Parathyroid adenoma (tissue), 2 donors: ENCODE measurements at regions not wholly inside any gene's neighbourhood (a gene's known extent, or its start where the extent isn't known, plus 50 kb on each side); places are given as distances from the start of the nearest gene placed in this dataset.

ENCODE experiments used
- H2AFZ ChIP-seq: fragments of 300-600 bp; sonication (generic); one replicate; pipeline ENCODE4 v1.7.0; 2017; ENCODE audit warnings: antibody characterized with exemption, mild to moderate bottlenecking
- H3K27ac ChIP-seq: fragments of 300-600 bp; sonication (generic); one replicate; pipeline ENCODE4 v1.7.0; 2017
- H3K27me3 ChIP-seq: fragments of 300-600 bp; sonication (generic); one replicate; pipeline ENCODE4 v1.7.0; 2017; ENCODE audit warnings: low read length; ENCODE audit not compliant: control insufficient read depth, insufficient read depth
- H3K36me3 ChIP-seq: fragments of 300-600 bp; sonication (generic); one replicate; pipeline ENCODE4 v1.7.0; 2017; ENCODE audit warnings: low read length; ENCODE audit not compliant: control insufficient read depth, insufficient read depth
- H3K4me1 ChIP-seq: fragments of 300-600 bp; sonication (generic); one replicate; pipeline ENCODE4 v1.7.0; 2017; ENCODE audit warnings: control low read depth
- H3K4me2 ChIP-seq: fragments of 300-600 bp; sonication (generic); one replicate; pipeline ENCODE4 v1.7.0; 2017; ENCODE audit warnings: low read length
- H3K4me3 ChIP-seq: fragments of 300-600 bp; sonication (generic); one replicate; pipeline ENCODE4 v1.7.0; 2017; ENCODE audit warnings: low read depth, low read length
- H3K79me2 ChIP-seq: fragments of 300-600 bp; sonication (generic); one replicate; pipeline ENCODE4 v1.7.0; 2017; ENCODE audit warnings: control low read depth
- H3K9ac ChIP-seq: fragments of 300-600 bp; sonication (generic); one replicate; pipeline ENCODE4 v1.7.0; 2017; ENCODE audit warnings: mild to moderate bottlenecking
- H3K9me3 ChIP-seq: fragments of 300-600 bp; sonication (generic); one replicate; pipeline ENCODE4 v1.7.0; 2017; ENCODE audit warnings: low read length; ENCODE audit not compliant: control insufficient read depth
- TF ChIP-seq, protein P1 (sequence below): fragments of 300-600 bp; sonication (generic); IDR thresholded peaks from one replicate; pipeline ENCODE4 v1.7.0; 2017; ENCODE audit warnings: antibody characterized with exemption, mild to moderate bottlenecking
- donor health status: primary hyperparathyroidism.

DNA sequence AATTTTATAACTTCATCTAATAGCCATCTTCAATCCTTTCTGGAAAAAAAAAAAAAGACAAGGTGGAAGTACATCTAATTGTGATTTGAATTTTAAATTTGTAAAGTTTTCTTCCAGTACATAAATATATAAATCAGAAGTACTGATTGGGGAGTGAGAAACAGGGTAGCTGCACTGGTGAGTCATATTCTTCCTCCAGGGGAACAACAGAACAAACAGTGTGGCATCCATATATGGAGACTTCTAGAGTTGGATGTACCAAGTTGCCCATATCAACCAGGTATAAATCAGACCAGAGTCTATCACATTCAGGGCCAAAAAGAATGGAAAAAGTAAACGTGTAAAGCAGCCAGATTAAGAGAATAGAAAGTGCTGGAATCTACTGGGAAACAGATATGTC, 66.0 kb upstream of the NRIP1 start:
- no peaks in the 10 kb centered on the region for H3K4me1 ChIP-seq
- H3K9ac ChIP-seq, result no peak overlapping the region
- no peak overlapping the region for H3K27ac ChIP-seq
- no peak overlapping the region for H2AFZ ChIP-seq
- no peaks in the 10 kb centered on the region for H3K36me3 ChIP-seq
- no peaks in the 10 kb centered on the region for H3K79me2 ChIP-seq
- no peaks in the 10 kb centered on the region for H3K27me3 ChIP-seq
- no peak overlapping the region for H3K4me3 ChIP-seq
- TF ChIP-seq, protein P1, sequence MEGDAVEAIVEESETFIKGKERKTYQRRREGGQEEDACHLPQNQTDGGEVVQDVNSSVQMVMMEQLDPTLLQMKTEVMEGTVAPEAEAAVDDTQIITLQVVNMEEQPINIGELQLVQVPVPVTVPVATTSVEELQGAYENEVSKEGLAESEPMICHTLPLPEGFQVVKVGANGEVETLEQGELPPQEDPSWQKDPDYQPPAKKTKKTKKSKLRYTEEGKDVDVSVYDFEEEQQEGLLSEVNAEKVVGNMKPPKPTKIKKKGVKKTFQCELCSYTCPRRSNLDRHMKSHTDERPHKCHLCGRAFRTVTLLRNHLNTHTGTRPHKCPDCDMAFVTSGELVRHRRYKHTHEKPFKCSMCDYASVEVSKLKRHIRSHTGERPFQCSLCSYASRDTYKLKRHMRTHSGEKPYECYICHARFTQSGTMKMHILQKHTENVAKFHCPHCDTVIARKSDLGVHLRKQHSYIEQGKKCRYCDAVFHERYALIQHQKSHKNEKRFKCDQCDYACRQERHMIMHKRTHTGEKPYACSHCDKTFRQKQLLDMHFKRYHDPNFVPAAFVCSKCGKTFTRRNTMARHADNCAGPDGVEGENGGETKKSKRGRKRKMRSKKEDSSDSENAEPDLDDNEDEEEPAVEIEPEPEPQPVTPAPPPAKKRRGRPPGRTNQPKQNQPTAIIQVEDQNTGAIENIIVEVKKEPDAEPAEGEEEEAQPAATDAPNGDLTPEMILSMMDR, result no peak
- no peak overlapping the region for H3K4me2 ChIP-seq
- no peaks in the 10 kb centered on the region for H3K9me3 ChIP-seq

DNA sequence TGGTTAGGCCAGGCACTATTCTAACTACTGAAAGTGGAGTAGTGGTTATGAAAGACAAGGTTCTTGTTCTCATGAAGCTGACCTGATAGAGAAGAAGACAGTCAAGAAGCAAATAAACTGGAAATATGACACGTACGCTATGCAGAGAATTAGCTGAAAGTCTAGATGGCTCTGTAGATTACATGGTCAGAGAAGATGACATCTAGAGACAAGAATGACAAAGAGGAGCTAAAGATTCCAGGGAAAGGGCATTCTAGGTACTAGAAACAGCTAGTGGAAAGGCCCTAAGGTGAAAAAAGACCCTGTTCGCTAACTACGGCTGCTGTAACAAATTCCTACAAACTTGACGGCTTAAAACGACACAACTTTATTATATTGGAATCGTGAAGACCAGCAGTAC, 68.0 kb upstream of the NRIP1 start:
- H3K27ac ChIP-seq, result no peak overlapping the region
- H3K9ac ChIP-seq, result no peak overlapping the region
- H3K4me1 ChIP-seq, result no peaks in the 10 kb centered on the region
- H3K79me2 ChIP-seq, result no peaks in the 10 kb centered on the region
- TF ChIP-seq, protein P1, result no peak
- H3K27me3 ChIP-seq, result no peaks in the 10 kb centered on the region
- H3K9me3 ChIP-seq, result no peaks in the 10 kb centered on the region
- no peak overlapping the region for H3K4me3 ChIP-seq
- H3K4me2 ChIP-seq, result no peak overlapping the region
- no peak overlapping the region for H2AFZ ChIP-seq
- no peaks in the 10 kb centered on the region for H3K36me3 ChIP-seq

DNA sequence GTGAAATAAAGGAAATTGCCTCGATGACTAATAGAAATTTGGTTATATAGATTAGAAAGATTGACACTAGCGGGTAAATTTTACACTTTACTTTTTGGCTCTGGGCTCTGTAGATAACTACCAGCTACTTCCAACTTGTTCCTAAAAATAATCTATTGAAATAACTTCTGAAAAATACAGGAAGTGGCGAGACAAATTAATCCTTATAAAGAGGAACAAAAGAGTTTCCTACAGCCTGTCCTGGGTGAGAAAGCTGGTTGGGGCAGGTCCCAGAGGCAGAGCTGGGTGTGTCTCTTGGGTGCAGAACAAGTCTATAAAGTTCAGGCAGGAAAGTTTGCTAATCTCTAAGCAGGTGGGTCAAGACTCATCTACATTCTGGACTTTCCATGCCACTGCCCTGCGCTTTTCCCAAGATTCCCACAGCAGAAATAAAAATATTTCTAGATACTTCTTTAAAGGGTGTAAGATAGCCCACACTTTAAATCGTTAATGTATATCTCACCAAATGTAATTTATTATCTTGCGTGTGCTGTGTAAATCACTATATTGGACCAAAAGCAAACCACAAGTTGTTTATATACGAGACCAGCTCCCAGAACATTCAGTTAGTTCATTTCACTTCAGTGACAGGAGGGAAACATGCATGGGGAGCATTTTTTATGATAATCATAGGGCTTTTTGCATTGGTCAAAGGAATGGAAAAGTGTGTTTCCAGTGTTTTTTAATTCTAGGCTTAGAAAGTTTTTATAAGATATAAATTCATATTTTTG, 70.1 kb upstream of the NRIP1 start:
- TF ChIP-seq, protein P1, result no peak
- Histone ChIP-seq H3K9ac (no peak overlapping the region), H3K27ac (no peak overlapping the region), H3K79me2 (no peaks in the 10 kb centered on the region), H3K27me3 (peaks cover 2% of the 10 kb centered on the region), H3K9me3 (no peaks in the 10 kb centered on the region), H2AFZ (no peak overlapping the region), H3K36me3 (no peaks in the 10 kb centered on the region), H3K4me1 (no peaks in the 10 kb centered on the region), H3K4me2 (no peak overlapping the region), H3K4me3 (no peak overlapping the region)

DNA sequence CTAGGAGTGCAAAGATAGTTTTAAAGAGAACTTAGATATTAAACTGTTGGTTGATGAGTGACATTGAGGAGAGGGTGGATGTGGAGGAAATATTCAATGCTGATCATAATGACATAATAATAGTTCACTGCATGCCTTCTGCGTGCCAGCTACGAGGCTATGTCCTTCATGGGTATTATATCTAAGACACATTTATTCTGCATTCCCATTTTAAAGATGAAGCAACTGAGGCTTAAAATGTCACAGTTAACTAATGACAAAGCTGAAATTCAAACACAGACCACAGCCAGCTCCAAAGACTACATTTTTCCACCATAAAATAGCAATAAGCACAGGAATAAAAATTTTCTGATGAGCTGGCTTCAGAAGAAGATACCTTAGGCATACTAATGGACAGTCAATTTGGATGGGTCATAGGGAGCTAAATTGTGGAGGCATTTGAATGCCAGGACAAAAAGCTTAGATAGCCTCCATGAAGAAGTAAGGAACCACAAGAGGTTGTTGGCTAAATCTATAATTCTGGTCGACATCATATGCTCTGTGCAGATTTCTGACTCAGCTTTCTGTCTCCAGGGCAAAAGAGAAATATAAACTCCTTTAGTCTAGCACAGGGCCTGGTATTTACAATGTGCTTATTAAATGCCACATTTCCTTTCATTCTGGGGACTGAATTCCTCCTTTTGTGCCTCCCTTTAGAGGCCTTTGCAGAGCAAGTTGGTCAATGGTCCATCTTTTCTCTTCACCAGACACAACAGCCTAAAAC, 71.2 kb upstream of the NRIP1 start:
- Histone ChIP-seq H3K4me1 (no peaks in the 10 kb centered on the region), H3K27ac (no peak overlapping the region), H3K4me2 (no peak overlapping the region), H3K9me3 (no peaks in the 10 kb centered on the region), H2AFZ (no peak overlapping the region), H3K79me2 (no peaks in the 10 kb centered on the region), H3K4me3 (no peak overlapping the region), H3K9ac (no peak overlapping the region), H3K27me3 (peaks cover 3% of the 10 kb centered on the region), H3K36me3 (no peaks in the 10 kb centered on the region)
- TF ChIP-seq, protein P1, result no peak
